HG02798 (cell line): ENCODE measurements at regions not wholly inside any gene's neighbourhood (a gene's known extent, or its start where the extent isn't known, plus 50 kb on each side); places are given as distances from the start of the nearest gene placed in this dataset.
"Not testable (repeated sequence)": the region's sequence is repeated elsewhere in the genome, so short reads cannot be mapped to it uniquely, and the experiment has no call there.

Experiments
- ATAC-seq: cut with Tn5 transposase; IDR thresholded peaks from one replicate; pipeline ENCODE4 v1.9.1; 2021; ENCODE audit warnings: mild to moderate bottlenecking; ENCODE audit not compliant: unreplicated experiment, poor library complexity

GRCh38 chr4:169342906-169343564 is 72.3 kb upstream of the SH3RF1 start:
- no peak for ATAC-seq

GRCh38 chr4:169342159-169342860 is 71.6 kb upstream of the SH3RF1 start:
- ATAC-seq = no peak

GRCh38 chr4:169341490-169341889 is 70.7 kb upstream of the SH3RF1 start:
- ATAC-seq = peak; percentile 77

- ATAC-seq = no peak
Observed at GRCh38 chr4:169340834-169341233, 70.1 kb upstream of the SH3RF1 start.

- ATAC-seq = no peak
Observed at GRCh38 chr4:169338241-169338640, 67.5 kb upstream of the SH3RF1 start.

- no peak for ATAC-seq
Observed at GRCh38 chr4:169337510-169337909, 66.8 kb upstream of the SH3RF1 start.

GRCh38 chr4:169335331-169335730 is 64.6 kb upstream of the SH3RF1 start:
- no peak for ATAC-seq

- no peak for ATAC-seq
Observed at GRCh38 chr4:169334335-169334734, 63.6 kb upstream of the SH3RF1 start.

- no peak for ATAC-seq
Observed at GRCh38 chr4:169333265-169333664, 62.5 kb upstream of the SH3RF1 start.

- no peak for ATAC-seq
Observed at GRCh38 chr4:169332583-169332982, 61.8 kb upstream of the SH3RF1 start.

- ATAC-seq = no peak
Observed at GRCh38 chr4:169330811-169331210, 60.1 kb upstream of the SH3RF1 start.

- no peak for ATAC-seq
Observed at GRCh38 chr4:169330095-169330494, 59.3 kb upstream of the SH3RF1 start.

GRCh38 chr4:169327951-169328350 is 57.2 kb upstream of the SH3RF1 start:
- no peak for ATAC-seq

- ATAC-seq = not testable (repeated sequence)
Observed at GRCh38 chr4:169323925-169324324, 53.2 kb upstream of the SH3RF1 start.

- ATAC-seq = not testable (repeated sequence)
Observed at GRCh38 chr4:169322833-169323232, 52.1 kb upstream of the SH3RF1 start.
